ENCODE measurements at regions not wholly inside any gene's neighbourhood (a gene's known extent, or its start where the extent isn't known, plus 50 kb on each side); places are given as distances from the start of the nearest gene placed in this dataset.

DNA sequence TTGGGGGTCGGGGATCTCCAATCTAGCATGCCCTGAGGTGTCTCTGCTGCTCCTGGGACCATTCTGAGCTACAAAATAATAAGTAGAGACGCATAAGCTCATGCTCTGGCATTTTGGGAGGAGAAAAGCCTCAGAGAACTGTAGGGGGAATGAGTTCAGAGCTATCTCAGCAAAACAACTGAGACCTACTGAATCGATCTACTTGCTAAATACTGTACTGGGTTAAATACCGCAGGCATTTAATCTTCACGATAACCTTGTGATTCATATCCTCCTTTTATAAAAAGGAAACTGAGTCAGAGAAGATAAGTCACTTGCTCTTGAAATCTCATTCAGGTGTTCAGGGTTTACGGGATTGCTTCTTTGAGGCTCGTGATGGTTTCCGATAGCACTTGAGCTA lies 468.1 kb downstream of the FGF9 start:
- no peaks in the 10 kb centered on the region for H3K4me1 ChIP-seq (ENCODE audit: control insufficient read depth in 1 of 2, insufficient read depth in 2 of 2, low read depth in 1 of 2, low read length in 1 of 2)
- ChIA-PET CTCF (no interaction called here), POLR2A (no interaction called here)
- no peak overlapping the region for H3K9ac ChIP-seq
- H3K9me2 ChIP-seq, result no peaks in the 10 kb centered on the region
- no peak for DNase-seq
- no peak overlapping the region for H2AFZ ChIP-seq (ENCODE audit: low read depth)
- no peak for TF ChIP-seq MXI1 (IDR thresholded peaks at IDR 0.05; ENCODE audit: low read depth, low read length)
- TF ChIP-seq, protein P1, sequence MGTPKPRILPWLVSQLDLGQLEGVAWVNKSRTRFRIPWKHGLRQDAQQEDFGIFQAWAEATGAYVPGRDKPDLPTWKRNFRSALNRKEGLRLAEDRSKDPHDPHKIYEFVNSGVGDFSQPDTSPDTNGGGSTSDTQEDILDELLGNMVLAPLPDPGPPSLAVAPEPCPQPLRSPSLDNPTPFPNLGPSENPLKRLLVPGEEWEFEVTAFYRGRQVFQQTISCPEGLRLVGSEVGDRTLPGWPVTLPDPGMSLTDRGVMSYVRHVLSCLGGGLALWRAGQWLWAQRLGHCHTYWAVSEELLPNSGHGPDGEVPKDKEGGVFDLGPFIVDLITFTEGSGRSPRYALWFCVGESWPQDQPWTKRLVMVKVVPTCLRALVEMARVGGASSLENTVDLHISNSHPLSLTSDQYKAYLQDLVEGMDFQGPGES (IDR thresholded peaks at IDR 0.05; ENCODE audit: low read depth, low read length), result no peak
- no peaks in the 10 kb centered on the region for H3K9me3 ChIP-seq
- 19% methylated on average over 8 of the region's 8 CpGs for WGBS (ENCODE audit: low lambda C conversion rate)
- H3K79me2 ChIP-seq (ENCODE audit: insufficient read depth), result no peaks in the 10 kb centered on the region
- no peaks in the 10 kb centered on the region for H4K20me1 ChIP-seq (ENCODE audit: insufficient read depth)
- H3K27ac ChIP-seq (ENCODE audit: low read depth in 2 of 2, low read length in 1 of 2), result no peak overlapping the region
- no peaks in the 10 kb centered on the region for H3K27me3 ChIP-seq (ENCODE audit: insufficient read depth)
- no peak overlapping the region for H3K4me3 ChIP-seq (ENCODE audit: low read depth in 2 of 2, low read length in 1 of 2)
- H3K36me3 ChIP-seq (replicated peaks in 1 of 2; ENCODE audit: control insufficient read depth in 1 of 2, insufficient read depth in 2 of 2, low read length in 1 of 2), result no peaks in the 10 kb centered on the region
- no peak overlapping the region for H3K4me2 ChIP-seq
- no peaks in the 10 kb centered on the region for H3F3A ChIP-seq (replicated peaks; ENCODE audit: insufficient read depth)

DNA sequence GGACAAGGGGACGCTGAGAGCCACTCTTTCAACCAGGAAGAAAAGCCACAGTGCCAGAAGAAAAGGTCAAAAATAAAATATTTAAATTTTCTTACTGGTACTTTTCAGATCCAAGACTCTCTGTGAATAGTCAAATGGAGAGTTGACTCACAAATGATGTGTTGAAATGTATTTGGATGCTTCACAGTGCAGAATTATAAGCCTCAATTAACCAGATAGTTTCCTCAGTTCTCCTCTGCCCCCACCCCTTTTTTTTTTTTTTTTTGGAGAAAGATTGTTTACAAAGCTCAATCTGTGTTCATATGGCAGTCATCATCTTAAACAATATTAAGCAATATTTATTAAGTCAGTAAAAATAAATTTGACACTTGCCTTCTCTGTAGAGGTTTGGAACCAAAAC lies 470.8 kb downstream of the FGF9 start:
- WGBS (ENCODE audit: low lambda C conversion rate), result 5% methylated on average over 1 of the region's 1 CpG
- ChIA-PET CTCF (interaction anchor here (0.8 kb wide), 1 partner anchor 10 kb away, joined by 3 read pairs; no protein-coding TSS in a partner anchor), POLR2A (no interaction called here)

DNA sequence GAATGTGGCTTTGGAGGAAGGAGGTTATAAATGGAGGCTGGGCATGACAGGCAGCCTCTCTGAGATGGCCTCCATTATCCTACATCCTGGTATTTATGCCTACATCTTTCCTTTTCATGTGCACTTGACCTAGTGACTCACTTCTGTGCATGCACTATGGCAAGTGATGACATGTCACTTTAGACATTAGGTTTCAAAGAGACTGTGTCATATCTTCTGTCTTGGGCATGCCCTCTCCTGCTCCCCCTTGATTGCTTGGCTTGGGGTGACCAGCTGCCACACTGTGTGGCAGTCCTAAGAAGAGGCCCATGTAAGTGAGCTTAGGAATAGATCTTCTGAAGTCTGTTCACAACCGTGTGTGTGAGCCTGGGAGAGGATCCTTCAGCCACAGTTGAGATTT lies 472.8 kb downstream of the FGF9 start:
- Histone ChIP-seq H3K79me2 (ENCODE audit: insufficient read depth) (no peaks in the 10 kb centered on the region), H3F3A (replicated peaks; ENCODE audit: insufficient read depth) (no peaks in the 10 kb centered on the region), H3K4me1 (ENCODE audit: control insufficient read depth in 1 of 2, insufficient read depth in 2 of 2, low read depth in 1 of 2, low read length in 1 of 2) (no peaks in the 10 kb centered on the region), H3K4me3 (ENCODE audit: low read depth in 2 of 2, low read length in 1 of 2) (no peak overlapping the region), H3K27ac (ENCODE audit: low read depth in 2 of 2, low read length in 1 of 2) (no peak overlapping the region), H3K4me2 (no peak overlapping the region), H3K36me3 (replicated peaks in 1 of 2; ENCODE audit: control insufficient read depth in 1 of 2, insufficient read depth in 2 of 2, low read length in 1 of 2) (no peaks in the 10 kb centered on the region), H3K9me3 (no peaks in the 10 kb centered on the region), H4K20me1 (ENCODE audit: insufficient read depth) (no peaks in the 10 kb centered on the region), H3K27me3 (ENCODE audit: insufficient read depth) (no peaks in the 10 kb centered on the region), H3K9me2 (no peaks in the 10 kb centered on the region), H3K9ac (no peak overlapping the region), H2AFZ (ENCODE audit: low read depth) (no peak overlapping the region)
- WGBS (ENCODE audit: low lambda C conversion rate), result no CpG with 5 or more reads among the region's 1 CpG
- CTCF ChIA-PET, result no interaction called here
- POLR2A ChIA-PET, result no interaction called here
- no peak for DNase-seq
- TF ChIP-seq MXI1 (IDR thresholded peaks at IDR 0.05; ENCODE audit: low read depth, low read length), result no peak
- no peak for TF ChIP-seq SIN3A (IDR thresholded peaks at IDR 0.05; ENCODE audit: borderline replicate concordance, low read depth, low read length)
- no peak for TF ChIP-seq RFX5 (IDR thresholded peaks at IDR 0.05; ENCODE audit: low read length)
- TF ChIP-seq, protein P2, sequence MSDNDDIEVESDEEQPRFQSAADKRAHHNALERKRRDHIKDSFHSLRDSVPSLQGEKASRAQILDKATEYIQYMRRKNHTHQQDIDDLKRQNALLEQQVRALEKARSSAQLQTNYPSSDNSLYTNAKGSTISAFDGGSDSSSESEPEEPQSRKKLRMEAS (IDR thresholded peaks at IDR 0.05; ENCODE audit: low read depth), result no peak
- no peak for TF ChIP-seq SMC3 (IDR thresholded peaks at IDR 0.05; ENCODE audit: low read depth, low read length)
- TF ChIP-seq, protein P1 (IDR thresholded peaks at IDR 0.05; ENCODE audit: low read depth, low read length), result no peak
- TF ChIP-seq TAF1 (IDR thresholded peaks at IDR 0.05; ENCODE audit: borderline replicate concordance, low read depth, low read length), result no peak
- no peak for TF ChIP-seq EP300 (IDR thresholded peaks at IDR 0.05; ENCODE audit: borderline replicate concordance in 1 of 2, low read depth in 1 of 2, low read length in 1 of 2)
- TF ChIP-seq, protein P3, sequence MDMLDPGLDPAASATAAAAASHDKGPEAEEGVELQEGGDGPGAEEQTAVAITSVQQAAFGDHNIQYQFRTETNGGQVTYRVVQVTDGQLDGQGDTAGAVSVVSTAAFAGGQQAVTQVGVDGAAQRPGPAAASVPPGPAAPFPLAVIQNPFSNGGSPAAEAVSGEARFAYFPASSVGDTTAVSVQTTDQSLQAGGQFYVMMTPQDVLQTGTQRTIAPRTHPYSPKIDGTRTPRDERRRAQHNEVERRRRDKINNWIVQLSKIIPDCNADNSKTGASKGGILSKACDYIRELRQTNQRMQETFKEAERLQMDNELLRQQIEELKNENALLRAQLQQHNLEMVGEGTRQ (IDR thresholded peaks at IDR 0.05; ENCODE audit: borderline replicate concordance, low read depth, low read length), result no peak
- TF ChIP-seq ELF1 (IDR thresholded peaks at IDR 0.05), result no peak
- no peak for TF ChIP-seq RXRA (IDR thresholded peaks at IDR 0.05; ENCODE audit: borderline replicate concordance, low read depth)

More for the DNA sequence above, 470.8 kb downstream of the FGF9 start:
- Histone ChIP-seq H3K27me3 (ENCODE audit: insufficient read depth) (no peaks in the 10 kb centered on the region), H3K27ac (ENCODE audit: low read depth in 2 of 2, low read length in 1 of 2) (no peak overlapping the region), H4K20me1 (ENCODE audit: insufficient read depth) (no peaks in the 10 kb centered on the region), H3K9ac (no peak overlapping the region), H3K79me2 (ENCODE audit: insufficient read depth) (no peaks in the 10 kb centered on the region), H2AFZ (ENCODE audit: low read depth) (no peak overlapping the region), H3K4me3 (ENCODE audit: low read depth in 2 of 2, low read length in 1 of 2) (no peak overlapping the region), H3K4me2 (no peak overlapping the region), H3F3A (replicated peaks; ENCODE audit: insufficient read depth) (no peaks in the 10 kb centered on the region), H3K36me3 (replicated peaks in 1 of 2; ENCODE audit: control insufficient read depth in 1 of 2, insufficient read depth in 2 of 2, low read length in 1 of 2) (no peaks in the 10 kb centered on the region), H3K9me3 (no peaks in the 10 kb centered on the region), H3K4me1 (ENCODE audit: control insufficient read depth in 1 of 2, insufficient read depth in 2 of 2, low read depth in 1 of 2, low read length in 1 of 2) (no peaks in the 10 kb centered on the region), H3K9me2 (no peaks in the 10 kb centered on the region)
- TF ChIP-seq, protein P3 (IDR thresholded peaks at IDR 0.05; ENCODE audit: borderline replicate concordance, low read depth, low read length), result no peak
- TF ChIP-seq SMC3 (IDR thresholded peaks at IDR 0.05; ENCODE audit: low read depth, low read length) (no peak), CHD2 (IDR thresholded peaks at IDR 0.05; ENCODE audit: low read length, partially characterized antibody) (no peak), ELF1 (IDR thresholded peaks at IDR 0.05) (no peak), EP300 (IDR thresholded peaks at IDR 0.05; ENCODE audit: borderline replicate concordance in 1 of 2, low read depth in 1 of 2, low read length in 1 of 2) (no peak)
- DNase-seq, result no peak

All from SK-N-SH (cell line).